OCI-LY1 (cell line): ENCODE measurements at regions not wholly inside any gene's neighbourhood (a gene's known extent, or its start where the extent isn't known, plus 50 kb on each side); places are given as distances from the start of the nearest gene placed in this dataset.

Source experiments
- H2AFZ ChIP-seq: fragments of 200-600 bp; sonication (generic), shearing (Covaris generic); 2 replicates; pipeline ENCODE4 v1.6.0; 2014; ENCODE audit warnings: antibody characterized with exemption, mild to moderate bottlenecking, low read length
- H3F3A ChIP-seq: fragments of 200-600 bp; sonication (generic), shearing (Covaris generic); 2 replicates; pipeline ENCODE4 v1.6.0; 2014; ENCODE audit warnings: mild to moderate bottlenecking, antibody characterized with exemption, low read length, moderate library complexity; ENCODE audit not compliant: insufficient read depth
- H3K27ac ChIP-seq: fragments of 200-600 bp; sonication (generic); 2 replicates; pipeline ENCODE4 v1.5.1; 2014; ENCODE audit warnings: low read length, mixed run types, mild to moderate bottlenecking, low read depth; ENCODE audit not compliant: poor library complexity, severe bottlenecking
- H3K27me3 ChIP-seq: fragments of 200-600 bp; sonication (generic); 2 replicates; pipeline ENCODE4 v1.6.0; 2014; ENCODE audit warnings: antibody characterized with exemption, mild to moderate bottlenecking, low read length, moderate library complexity; ENCODE audit not compliant: insufficient read depth
- H3K36me3 ChIP-seq: fragments of 200-600 bp; sonication (generic); 2 replicates; pipeline ENCODE4 v1.6.1; 2014; ENCODE audit warnings: mild to moderate bottlenecking, antibody characterized with exemption, low read length, moderate library complexity, mixed read lengths; ENCODE audit not compliant: insufficient read depth
- H3K4me1 ChIP-seq: fragments of 200-600 bp; sonication (generic); 2 replicates; pipeline ENCODE4 v1.5.1; 2014; ENCODE audit warnings: mild to moderate bottlenecking, low read length, moderate library complexity; ENCODE audit not compliant: insufficient read depth, severe bottlenecking
- H3K4me2 ChIP-seq: fragments of 200-600 bp; sonication (generic), shearing (Covaris generic); 2 replicates; pipeline ENCODE4 v1.6.1; 2014; ENCODE audit warnings: low read length
- H3K4me3 ChIP-seq: fragments of 200-600 bp; sonication (generic); 2 replicates; pipeline ENCODE4 v1.5.1; 2014; ENCODE audit warnings: low read length, low read depth, mild to moderate bottlenecking, mixed read lengths; ENCODE audit not compliant: poor library complexity, severe bottlenecking
- H3K79me2 ChIP-seq: fragments of 200-600 bp; shearing (Covaris generic); 2 replicates; pipeline ENCODE4 v1.6.1; 2016; ENCODE audit warnings: mixed run types, low read length, mixed read lengths; ENCODE audit not compliant: insufficient read depth
- H3K9ac ChIP-seq: fragments of 200-600 bp; sonication (generic), shearing (Covaris generic); 2 replicates; pipeline ENCODE4 v1.6.1; 2014; ENCODE audit warnings: mild to moderate bottlenecking, low read length, mixed read lengths
- H3K9me2 ChIP-seq: fragments of 200-600 bp; sonication (generic), shearing (Covaris generic); 2 replicates; pipeline ENCODE4 v1.6.1; 2014; ENCODE audit warnings: low read depth, mild to moderate bottlenecking, low read length, mixed read lengths
- H3K9me3 ChIP-seq: fragments of 200-600 bp; shearing (Covaris generic); 2 replicates; pipeline ENCODE4 v1.6.1; 2014; ENCODE audit warnings: low read length, mixed read lengths
- H4K20me1 ChIP-seq: fragments of 200-600 bp; sonication (generic), shearing (Covaris generic); 2 replicates; pipeline ENCODE4 v1.6.0; 2016; ENCODE audit warnings: mild to moderate bottlenecking, low read length; ENCODE audit not compliant: insufficient read depth
- CTCF ChIP-seq: fragments of 200-600 bp; sonication (generic), shearing (Covaris generic); IDR thresholded peaks from 2 replicates; pipeline ENCODE4 v1.5.1; 2017; ENCODE audit warnings: mild to moderate bottlenecking, antibody characterized with exemption, low read length, moderate library complexity, mixed read lengths
- EZH2 ChIP-seq: fragments of 200-600 bp; sonication (generic), shearing (Covaris generic); IDR thresholded peaks from 2 replicates; pipeline ENCODE4 v1.8.0; 2017; ENCODE audit warnings: borderline replicate concordance, mixed run types, mild to moderate bottlenecking, antibody characterized with exemption, low read length, moderate library complexity, mixed read lengths

GRCh38 chr2:103165836-103166235 lies 404.0 kb downstream of the TMEM182 start:
- no peak overlapping the region for H3K4me2 ChIP-seq
- H3K9ac ChIP-seq = no peak overlapping the region
- H4K20me1 ChIP-seq = no peaks in the 10 kb centered on the region
- H3K79me2 ChIP-seq = no peaks in the 10 kb centered on the region
- H3K4me3 ChIP-seq = no peak overlapping the region
- H3K27ac ChIP-seq = no peak overlapping the region
- no peak overlapping the region for H2AFZ ChIP-seq
- H3K9me3 ChIP-seq = no peaks in the 10 kb centered on the region
- H3F3A ChIP-seq = no peaks in the 10 kb centered on the region
- TF ChIP-seq CTCF = no peak
- TF ChIP-seq EZH2 = no peak
- no peaks in the 10 kb centered on the region for H3K4me1 ChIP-seq
- no peaks in the 10 kb centered on the region for H3K9me2 ChIP-seq
- H3K27me3 ChIP-seq = no peaks in the 10 kb centered on the region
- H3K36me3 ChIP-seq = no peaks in the 10 kb centered on the region

- no peaks in the 10 kb centered on the region for H3K79me2 ChIP-seq
- H3K36me3 ChIP-seq = no peaks in the 10 kb centered on the region
- H3F3A ChIP-seq = no peaks in the 10 kb centered on the region
- H3K4me2 ChIP-seq = no peak overlapping the region
- H3K27me3 ChIP-seq = no peaks in the 10 kb centered on the region
- no peak overlapping the region for H3K9ac ChIP-seq
- H4K20me1 ChIP-seq = no peaks in the 10 kb centered on the region
- H3K4me3 ChIP-seq = no peak overlapping the region
- TF ChIP-seq EZH2 (no peak), CTCF (no peak)
- H2AFZ ChIP-seq = no peak overlapping the region
- no peaks in the 10 kb centered on the region for H3K9me3 ChIP-seq
- H3K27ac ChIP-seq = no peak overlapping the region
- H3K4me1 ChIP-seq = no peaks in the 10 kb centered on the region
- H3K9me2 ChIP-seq = no peaks in the 10 kb centered on the region
These were observed 404.9 kb downstream of the TMEM182 start for GRCh38 chr2:103166456-103167324.

GRCh38 chr2:103167599-103167998 lies 405.8 kb downstream of the TMEM182 start:
- no peak overlapping the region for H3K4me3 ChIP-seq
- H3K9me3 ChIP-seq = no peaks in the 10 kb centered on the region
- no peak overlapping the region for H3K4me2 ChIP-seq
- no peak for TF ChIP-seq CTCF
- no peak for TF ChIP-seq EZH2
- no peaks in the 10 kb centered on the region for H3K36me3 ChIP-seq
- no peak overlapping the region for H2AFZ ChIP-seq
- no peak overlapping the region for H3K27ac ChIP-seq
- no peaks in the 10 kb centered on the region for H3K4me1 ChIP-seq
- H3F3A ChIP-seq = no peaks in the 10 kb centered on the region
- no peaks in the 10 kb centered on the region for H3K27me3 ChIP-seq
- H4K20me1 ChIP-seq = no peaks in the 10 kb centered on the region
- H3K9me2 ChIP-seq = no peaks in the 10 kb centered on the region
- no peak overlapping the region for H3K9ac ChIP-seq
- no peaks in the 10 kb centered on the region for H3K79me2 ChIP-seq
